Activated T-helper 9 cell treated with anti-CD3 and anti-CD28 coated beads, Interleukin-2, amount 50 U/mL, for 16 hours (primary cell): ENCODE measurements at regions not wholly inside any gene's neighbourhood (a gene's known extent, or its start where the extent isn't known, plus 50 kb on each side); places are given as distances from the start of the nearest gene placed in this dataset.
"Not testable (repeated sequence)": the region's sequence is repeated elsewhere in the genome, so short reads cannot be mapped to it uniquely, and the experiment has no call there.

Experiments
- DNase-seq: peaks from one replicate; pipeline ENCODE4 v3.0.0-alpha.2; 2020; ENCODE audit warnings: low read depth

GRCh38 chr1:198809247-198809646 is 170.4 kb downstream of the PTPRC start:
- DNase-seq, result no peak

DNA sequence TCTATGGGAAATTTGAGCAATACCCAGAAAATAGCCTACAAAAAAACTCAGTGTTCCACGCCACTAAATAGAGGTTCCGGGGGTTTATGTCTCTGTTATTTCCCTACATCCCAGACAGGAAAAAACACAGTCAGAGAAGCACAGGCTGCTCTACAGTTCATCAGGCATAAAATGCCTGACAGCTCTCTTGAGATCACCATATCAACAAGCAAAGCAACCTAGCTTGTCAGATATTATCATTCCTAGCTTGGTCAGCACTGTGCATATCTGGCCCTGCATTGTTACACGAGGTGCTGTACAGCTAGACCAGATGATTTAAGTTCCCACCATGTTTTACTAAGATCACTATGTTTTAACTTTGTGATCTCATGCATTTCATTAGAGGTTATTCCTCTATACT is 172.6 kb downstream of the PTPRC start:
- DNase-seq, result no peak

- DNase-seq, result no peak
Measured at GRCh38 chr1:198823626-198824025, 184.8 kb downstream of the PTPRC start.

GRCh38 chr1:198825254-198825653 is 186.4 kb downstream of the PTPRC start:
- no peak for DNase-seq

DNA sequence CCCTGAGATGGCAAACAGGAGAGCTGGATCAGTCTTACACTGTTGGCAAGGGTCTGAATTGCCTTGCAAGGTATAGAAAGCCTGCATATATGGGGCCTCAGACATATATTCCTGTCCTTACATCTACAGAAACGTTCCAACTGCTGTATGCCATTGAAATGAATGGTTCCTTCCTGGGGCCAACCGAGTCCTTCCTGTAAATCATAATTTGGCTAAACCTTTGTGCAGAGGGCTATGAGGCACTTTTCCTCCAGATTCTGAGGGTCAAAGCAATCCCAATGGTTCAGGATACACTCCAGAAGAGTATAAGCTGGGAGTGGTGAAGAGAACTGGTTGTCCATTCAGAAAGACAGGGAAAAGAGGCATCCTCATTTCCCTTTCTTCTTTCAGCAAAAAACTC is 190.5 kb downstream of the PTPRC start:
- DNase-seq, result no peak

DNA sequence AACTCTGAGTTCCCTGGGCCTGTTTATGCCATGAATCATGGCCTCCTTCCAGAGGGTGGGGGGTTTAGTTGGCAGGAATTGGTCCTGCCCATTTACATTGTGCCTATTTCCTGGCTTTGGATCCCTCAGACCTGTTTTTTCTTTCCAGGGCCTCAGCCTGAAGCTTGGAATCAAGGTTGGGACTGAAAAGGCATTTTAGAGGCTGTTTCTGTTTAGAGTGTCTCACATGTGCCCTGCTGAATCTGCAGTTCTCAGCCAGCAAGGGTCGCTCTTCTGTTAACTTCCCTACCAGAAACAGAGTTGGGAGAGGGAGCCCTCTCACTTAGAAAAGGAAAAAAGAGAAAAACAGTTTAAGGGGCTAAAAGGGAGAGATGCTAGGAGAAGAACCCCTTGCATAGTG is 191.1 kb downstream of the PTPRC start:
- no peak for DNase-seq

DNA sequence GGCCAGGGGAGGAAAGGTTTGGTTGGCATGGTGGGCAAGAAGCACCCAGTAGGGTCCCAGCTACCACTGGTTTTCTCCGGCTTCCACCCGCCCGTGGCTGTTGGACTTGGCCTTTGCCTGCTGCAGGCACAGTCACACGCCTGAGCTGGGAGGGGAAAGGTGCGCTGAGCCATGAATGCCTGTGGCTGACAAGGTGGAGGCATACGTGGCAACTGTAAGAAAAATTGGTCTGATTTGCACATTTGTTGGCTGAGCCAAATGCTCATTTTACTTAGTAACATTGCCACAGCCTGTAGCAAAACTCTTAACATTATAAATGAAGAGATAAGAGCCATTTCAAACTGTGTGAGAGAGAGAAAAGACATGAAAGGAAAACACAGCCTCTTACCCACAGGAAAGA is 191.6 kb downstream of the PTPRC start:
- DNase-seq, result no peak

GRCh38 chr1:198833706-198834503 is 195.1 kb downstream of the PTPRC start:
- DNase-seq, result no peak

DNA sequence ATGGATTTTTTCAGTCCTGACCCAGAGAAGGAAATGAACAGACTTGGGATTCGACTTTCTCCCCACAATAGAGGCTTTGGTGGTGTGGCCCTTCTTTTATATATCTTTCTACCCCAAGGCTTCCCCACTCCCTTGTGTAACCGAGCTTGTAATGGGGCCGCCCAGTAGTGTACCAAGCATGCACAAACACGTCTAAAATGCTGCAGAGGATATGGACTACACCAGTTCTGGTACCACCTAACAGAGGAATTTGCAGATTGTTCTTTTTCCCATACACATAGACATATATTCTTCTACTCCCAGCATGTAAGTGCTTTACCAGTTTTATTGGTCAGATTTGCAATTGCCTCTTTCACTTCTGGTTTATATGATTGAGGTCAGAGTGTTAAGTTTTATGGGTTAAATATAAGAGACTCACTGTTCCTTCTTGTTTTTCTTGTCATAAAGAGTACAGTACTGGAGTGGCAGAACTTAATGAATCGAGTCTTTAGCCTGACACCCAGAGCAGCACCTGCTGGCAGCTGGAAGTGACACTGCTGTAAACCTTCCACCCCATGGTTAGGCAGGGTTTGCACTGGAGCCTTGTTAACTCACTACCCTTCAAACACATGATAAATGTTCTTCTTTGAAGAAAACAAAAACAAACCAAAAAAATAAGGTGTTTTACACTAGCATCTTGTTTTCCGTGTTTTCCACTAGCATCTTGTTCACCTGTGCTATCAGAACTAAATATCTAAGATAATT is 198.6 kb downstream of the PTPRC start:
- no peak for DNase-seq

- no peak for DNase-seq
Measured at GRCh38 chr1:198838022-198838342, 199.1 kb downstream of the PTPRC start.

DNA sequence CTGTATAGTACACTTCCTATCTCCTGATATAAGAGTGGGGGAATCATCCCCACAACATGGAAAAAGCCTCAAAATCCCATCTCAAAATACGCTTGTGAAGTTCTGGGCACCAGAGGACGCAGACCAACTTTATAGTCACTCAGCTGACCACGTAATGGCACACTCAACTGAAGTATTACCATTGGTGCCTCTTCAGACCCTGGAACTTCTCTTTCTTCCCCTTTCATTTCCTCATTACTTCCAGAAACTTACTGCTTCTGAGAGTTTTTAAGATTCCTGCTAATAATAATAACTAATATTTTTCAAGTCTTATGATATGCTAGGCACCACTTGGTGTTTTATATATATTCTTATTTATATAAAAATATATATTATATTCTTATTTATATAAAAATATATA is 202.6 kb downstream of the PTPRC start:
- no peak for DNase-seq

- no peak for DNase-seq
Measured at GRCh38 chr1:198842686-198843085, 203.8 kb downstream of the PTPRC start.

DNA sequence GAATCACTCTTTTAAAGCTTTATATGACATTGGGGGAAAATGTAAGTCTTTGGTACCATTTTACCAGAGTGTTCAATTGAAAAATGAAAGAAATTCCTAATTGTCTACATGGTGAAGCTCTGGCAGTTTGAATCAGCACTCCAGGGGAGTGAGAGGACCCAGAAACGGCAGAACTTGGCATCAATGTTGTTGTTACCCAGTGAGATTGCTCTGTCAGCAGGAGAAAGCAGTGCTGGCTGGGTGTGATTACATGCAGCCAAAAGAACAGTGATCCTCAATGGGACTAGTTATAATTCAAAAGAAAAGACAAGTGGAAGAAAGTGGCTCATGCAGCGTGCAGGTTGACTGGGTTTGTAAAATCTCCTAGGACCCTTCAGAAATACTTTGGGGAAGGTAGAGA is 206.4 kb downstream of the PTPRC start:
- DNase-seq, result no peak

DNA sequence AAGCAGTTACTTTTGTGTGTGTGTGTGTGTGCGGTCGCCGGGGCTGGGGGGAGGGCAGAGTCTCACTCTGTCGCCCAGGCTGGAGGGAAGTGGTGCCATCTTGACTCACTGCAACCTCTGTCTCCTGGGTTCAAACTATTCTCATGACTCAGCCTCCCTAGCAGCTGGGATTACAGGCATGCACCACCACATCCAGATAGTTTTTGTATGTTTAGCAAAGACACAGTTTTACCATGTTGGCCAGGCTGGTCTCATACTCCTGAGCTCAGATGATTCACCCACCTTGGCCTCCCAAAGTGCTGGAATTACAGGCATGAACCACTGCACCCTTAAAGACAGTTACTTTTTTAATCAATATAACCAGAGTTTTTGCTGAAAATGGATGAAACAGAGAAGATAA is 207.0 kb downstream of the PTPRC start:
- no peak for DNase-seq

DNA sequence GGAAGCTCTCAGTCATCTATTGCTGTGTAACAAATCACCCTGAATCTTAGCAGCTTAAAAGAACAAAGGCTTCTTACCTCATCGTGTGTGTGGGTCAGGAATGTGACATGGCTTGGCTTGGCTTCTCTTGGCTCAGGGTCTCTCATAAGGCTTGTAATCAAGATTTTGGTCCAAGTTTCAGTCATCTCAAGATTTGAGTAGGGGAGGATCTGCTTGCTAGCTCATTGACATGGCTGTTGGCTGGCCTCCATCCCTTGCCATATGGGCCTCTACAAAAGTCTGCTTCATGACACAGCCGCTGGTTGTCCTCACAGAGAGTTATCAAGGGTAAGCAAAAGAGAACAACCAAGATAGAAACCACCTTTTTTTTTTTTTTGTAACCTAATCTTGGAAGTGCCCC is 207.7 kb downstream of the PTPRC start:
- no peak for DNase-seq

GRCh38 chr1:198848206-198848605 is 209.4 kb downstream of the PTPRC start:
- DNase-seq, result no peak

GRCh38 chr1:198848649-198849048 is 209.8 kb downstream of the PTPRC start:
- no peak for DNase-seq

DNA sequence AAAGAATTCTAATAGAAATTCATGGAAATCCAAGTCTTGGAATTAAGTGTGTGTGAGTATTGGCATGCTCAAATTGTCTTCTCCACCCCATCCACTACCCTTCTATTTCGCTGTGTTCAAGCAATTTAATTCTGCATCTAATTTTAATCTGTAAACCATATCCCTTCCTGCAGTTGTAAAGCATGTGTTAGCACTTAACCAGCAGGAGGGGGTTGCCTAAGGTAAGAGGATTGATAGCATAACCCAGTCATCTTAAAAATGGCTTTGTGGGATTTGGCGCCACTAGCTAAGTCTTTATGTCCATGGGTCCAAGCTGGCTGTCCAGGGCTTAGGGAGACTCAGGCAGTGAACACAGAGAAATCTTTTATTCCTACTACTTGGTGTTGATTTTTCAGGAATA is 210.3 kb downstream of the PTPRC start:
- DNase-seq, result no peak

GRCh38 chr1:198850196-198850595 is 211.4 kb downstream of the PTPRC start:
- DNase-seq, result no peak

DNA sequence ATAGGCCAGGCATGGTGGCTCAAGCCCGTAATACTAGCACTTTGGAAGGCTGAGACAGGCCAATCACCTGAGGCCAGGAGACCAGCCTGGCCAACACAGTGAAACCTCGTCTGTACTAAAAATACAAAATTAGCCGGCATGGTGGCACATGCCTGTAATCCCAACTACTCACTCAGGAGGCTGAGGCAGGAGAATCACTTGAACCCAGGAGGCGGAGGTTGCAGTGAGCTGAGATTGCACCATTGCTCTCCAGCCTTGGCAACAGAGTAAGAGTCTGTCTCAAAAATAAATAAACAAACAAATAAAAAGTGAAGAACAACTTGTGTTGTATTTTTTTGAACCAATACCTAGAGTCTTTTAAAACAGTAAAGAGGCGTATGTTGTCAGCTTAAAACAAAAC is 212.1 kb downstream of the PTPRC start:
- not testable (repeated sequence) for DNase-seq

- no peak for DNase-seq
Measured at GRCh38 chr1:198856601-198857000, 217.8 kb downstream of the PTPRC start.

DNA sequence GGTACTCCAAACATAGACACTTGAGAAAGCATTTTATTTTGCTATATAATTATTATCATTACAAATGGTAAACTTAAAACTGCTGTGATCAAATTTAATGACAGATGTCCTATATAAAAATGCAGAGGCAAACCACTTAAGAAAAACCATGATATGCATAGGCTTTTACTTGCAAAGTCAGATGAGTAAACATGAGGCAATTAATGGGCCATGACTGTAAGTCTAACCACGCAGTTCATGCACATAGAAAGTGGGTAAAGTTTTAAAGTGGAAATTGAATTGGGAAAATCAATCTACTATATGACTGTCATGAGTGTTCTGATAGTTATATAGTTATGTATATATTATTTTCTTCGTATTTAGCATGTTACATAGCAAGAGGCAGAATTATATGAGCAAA is 219.2 kb downstream of the PTPRC start:
- DNase-seq, result no peak

GRCh38 chr1:198860371-198860770 is 221.5 kb downstream of the PTPRC start:
- no peak for DNase-seq

DNA sequence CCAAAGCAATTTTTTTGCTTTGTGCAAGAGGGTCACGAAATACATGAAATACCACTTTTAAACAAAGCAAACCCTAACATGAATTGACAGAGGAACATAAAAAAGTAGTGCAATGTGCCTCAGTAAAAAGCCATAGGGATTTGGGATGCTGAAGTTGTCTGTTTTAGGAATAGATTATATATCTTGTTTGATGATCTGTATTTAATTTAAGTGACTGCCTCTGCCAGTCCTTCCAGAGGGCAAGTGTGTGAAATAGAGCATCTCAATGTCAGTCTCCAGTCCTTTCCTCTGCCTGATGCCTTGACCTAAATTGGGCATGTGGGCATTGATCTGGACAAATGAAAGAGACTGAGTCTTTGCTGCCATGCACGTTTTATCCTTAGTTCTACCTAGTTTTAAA is 222.8 kb downstream of the PTPRC start:
- DNase-seq, result no peak
